ENCODE measurements at regions not wholly inside any gene's neighbourhood (a gene's known extent, or its start where the extent isn't known, plus 50 kb on each side); places are given as distances from the start of the nearest gene placed in this dataset.

- TF ChIP-seq CTCF (IDR thresholded peaks at IDR 0.05), result no peak
- TF ChIP-seq POLR2A (IDR thresholded peaks at IDR 0.05), result no peak
These were observed 288.1 kb upstream of the ZC3H15 start for GRCh38 chr2:186197955-186198354.
